ENCODE measurements at regions not wholly inside any gene's neighbourhood (a gene's known extent, or its start where the extent isn't known, plus 50 kb on each side); places are given as distances from the start of the nearest gene placed in this dataset.

GRCh38 chr9:80235752-80236151, 664.0 kb downstream of the TLE4 start:
- no peak overlapping the region for H3K27ac ChIP-seq (ENCODE audit: low read length)
- TF ChIP-seq EZH2 (optimal IDR thresholded peaks at IDR 0.05; ENCODE audit: low read depth, low read length) (no peak), EZH2phosphoT487 (IDR thresholded peaks at IDR 0.05; ENCODE audit: low read length) (no peak)
- TF ChIP-seq, protein P1, sequence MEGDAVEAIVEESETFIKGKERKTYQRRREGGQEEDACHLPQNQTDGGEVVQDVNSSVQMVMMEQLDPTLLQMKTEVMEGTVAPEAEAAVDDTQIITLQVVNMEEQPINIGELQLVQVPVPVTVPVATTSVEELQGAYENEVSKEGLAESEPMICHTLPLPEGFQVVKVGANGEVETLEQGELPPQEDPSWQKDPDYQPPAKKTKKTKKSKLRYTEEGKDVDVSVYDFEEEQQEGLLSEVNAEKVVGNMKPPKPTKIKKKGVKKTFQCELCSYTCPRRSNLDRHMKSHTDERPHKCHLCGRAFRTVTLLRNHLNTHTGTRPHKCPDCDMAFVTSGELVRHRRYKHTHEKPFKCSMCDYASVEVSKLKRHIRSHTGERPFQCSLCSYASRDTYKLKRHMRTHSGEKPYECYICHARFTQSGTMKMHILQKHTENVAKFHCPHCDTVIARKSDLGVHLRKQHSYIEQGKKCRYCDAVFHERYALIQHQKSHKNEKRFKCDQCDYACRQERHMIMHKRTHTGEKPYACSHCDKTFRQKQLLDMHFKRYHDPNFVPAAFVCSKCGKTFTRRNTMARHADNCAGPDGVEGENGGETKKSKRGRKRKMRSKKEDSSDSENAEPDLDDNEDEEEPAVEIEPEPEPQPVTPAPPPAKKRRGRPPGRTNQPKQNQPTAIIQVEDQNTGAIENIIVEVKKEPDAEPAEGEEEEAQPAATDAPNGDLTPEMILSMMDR (IDR thresholded peaks at IDR 0.05; ENCODE audit: low read length): no peak

DNA sequence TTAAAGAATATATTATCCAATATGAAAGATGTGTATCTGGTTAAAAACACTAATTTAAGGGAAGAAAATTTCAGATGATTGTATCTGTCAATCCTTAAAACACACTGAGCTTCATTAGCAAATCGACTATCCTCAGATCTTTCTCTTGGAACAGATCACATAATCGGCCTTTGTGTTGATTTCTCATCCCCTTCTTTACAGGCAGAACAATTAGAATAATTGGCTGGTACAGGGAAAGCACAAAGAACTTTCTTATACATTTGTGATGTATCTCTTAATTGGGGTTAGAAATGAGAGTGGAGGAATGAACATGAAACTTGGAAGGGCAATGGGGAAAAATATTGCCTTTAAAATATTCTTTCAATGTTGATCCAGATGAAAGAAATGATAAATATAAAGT, 662.1 kb downstream of the TLE4 start:
- H3K27ac ChIP-seq (ENCODE audit: low read length): no peak overlapping the region
- no peaks in the 10 kb centered on the region for H3K4me1 ChIP-seq (ENCODE audit: low read length)
- no peaks in the 10 kb centered on the region for H3K79me2 ChIP-seq (ENCODE audit: low read length)
- no peaks in the 10 kb centered on the region for H3F3A ChIP-seq (ENCODE audit: insufficient read depth, low read length)
- no peaks in the 10 kb centered on the region for H3K9me3 ChIP-seq (replicated peaks; ENCODE audit: insufficient read depth, low read length)
- TF ChIP-seq EZH2 (optimal IDR thresholded peaks at IDR 0.05; ENCODE audit: low read depth, low read length): no peak
- TF ChIP-seq, protein P1 (IDR thresholded peaks at IDR 0.05; ENCODE audit: low read length): no peak
- no peak for TF ChIP-seq EZH2phosphoT487 (IDR thresholded peaks at IDR 0.05; ENCODE audit: low read length)
- H3K4me2 ChIP-seq (ENCODE audit: low read depth, low read length): no peak overlapping the region
- no peak overlapping the region for H3K4me3 ChIP-seq (ENCODE audit: low read length)
- H3K9ac ChIP-seq (ENCODE audit: low read length): no peak overlapping the region
- DNase-seq: no peak
- H3K9me2 ChIP-seq (replicated peaks; ENCODE audit: insufficient read depth, low read length): no peaks in the 10 kb centered on the region
- H3K36me3 ChIP-seq (replicated peaks; ENCODE audit: insufficient read depth, low read length): no peaks in the 10 kb centered on the region
- no peaks in the 10 kb centered on the region for H4K20me1 ChIP-seq (ENCODE audit: insufficient read depth, low read length)
- H3K27me3 ChIP-seq (replicated peaks; ENCODE audit: insufficient read depth, low read length): no peaks in the 10 kb centered on the region
- no peak overlapping the region for H2AFZ ChIP-seq (ENCODE audit: low read length)

More at GRCh38 chr9:80235752-80236151, 664.0 kb downstream of the TLE4 start:
- no peaks in the 10 kb centered on the region for H3K9me2 ChIP-seq (replicated peaks; ENCODE audit: insufficient read depth, low read length)
- H3K4me2 ChIP-seq (ENCODE audit: low read depth, low read length): no peak overlapping the region
- H3K4me3 ChIP-seq (ENCODE audit: low read length): no peak overlapping the region
- no peak overlapping the region for H2AFZ ChIP-seq (ENCODE audit: low read length)
- no peaks in the 10 kb centered on the region for H3K4me1 ChIP-seq (ENCODE audit: low read length)
- H3K9ac ChIP-seq (ENCODE audit: low read length): no peak overlapping the region
- no peaks in the 10 kb centered on the region for H3K79me2 ChIP-seq (ENCODE audit: low read length)
- DNase-seq: no peak
- H3K9me3 ChIP-seq (replicated peaks; ENCODE audit: insufficient read depth, low read length): no peaks in the 10 kb centered on the region
- H3F3A ChIP-seq (ENCODE audit: insufficient read depth, low read length): no peaks in the 10 kb centered on the region
- no peaks in the 10 kb centered on the region for H4K20me1 ChIP-seq (ENCODE audit: insufficient read depth, low read length)
- H3K27me3 ChIP-seq (replicated peaks; ENCODE audit: insufficient read depth, low read length): no peaks in the 10 kb centered on the region
- no peaks in the 10 kb centered on the region for H3K36me3 ChIP-seq (replicated peaks; ENCODE audit: insufficient read depth, low read length)

DNA sequence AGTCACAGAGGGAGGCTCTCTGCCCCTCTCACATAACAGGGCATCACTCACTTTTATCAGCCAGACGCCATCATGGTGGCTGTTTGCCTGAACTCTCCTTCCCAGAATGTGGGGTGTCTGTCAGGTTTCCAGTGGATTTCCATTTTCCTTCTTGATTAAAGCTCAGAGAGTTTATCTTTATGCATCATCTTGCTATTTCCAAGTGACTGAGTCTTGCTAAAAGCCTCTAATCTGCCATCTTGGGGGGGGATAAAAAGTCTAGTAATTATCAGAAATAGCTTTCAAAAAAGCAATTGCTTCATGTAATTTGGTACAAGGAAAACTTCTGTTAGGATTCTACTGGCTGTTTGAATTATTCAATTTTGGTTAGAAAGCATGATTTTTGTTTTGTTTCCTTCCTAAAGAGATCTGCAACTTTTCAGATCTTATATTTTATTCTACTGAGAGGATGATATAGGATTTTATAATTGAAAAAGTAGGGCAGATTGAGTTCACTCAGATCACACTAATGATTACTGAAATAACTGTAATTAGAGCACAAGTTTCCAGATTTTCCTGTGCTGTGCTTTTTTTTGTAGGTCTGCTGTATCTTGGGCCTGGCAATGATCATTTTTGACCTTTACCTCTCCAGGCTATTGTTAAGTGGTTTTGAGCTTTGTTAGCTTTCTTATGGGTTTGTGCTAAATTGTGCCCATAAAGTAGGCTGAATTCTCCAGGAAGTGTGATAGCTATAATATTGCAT, 661.5 kb downstream of the TLE4 start:
- TF ChIP-seq EZH2phosphoT487 (IDR thresholded peaks at IDR 0.05; ENCODE audit: low read length): no peak
- TF ChIP-seq, protein P1 (IDR thresholded peaks at IDR 0.05; ENCODE audit: low read length): no peak
- no peak for TF ChIP-seq EZH2 (optimal IDR thresholded peaks at IDR 0.05; ENCODE audit: low read depth, low read length)
- no peaks in the 10 kb centered on the region for H3K36me3 ChIP-seq (replicated peaks; ENCODE audit: insufficient read depth, low read length)
- H2AFZ ChIP-seq (ENCODE audit: low read length): no peak overlapping the region
- H3K9me3 ChIP-seq (replicated peaks; ENCODE audit: insufficient read depth, low read length): no peaks in the 10 kb centered on the region
- no peak for DNase-seq
- H3F3A ChIP-seq (ENCODE audit: insufficient read depth, low read length): no peaks in the 10 kb centered on the region
- no peak overlapping the region for H3K4me3 ChIP-seq (ENCODE audit: low read length)
- H4K20me1 ChIP-seq (ENCODE audit: insufficient read depth, low read length): no peaks in the 10 kb centered on the region
- H3K9ac ChIP-seq (ENCODE audit: low read length): no peak overlapping the region
- no peaks in the 10 kb centered on the region for H3K4me1 ChIP-seq (ENCODE audit: low read length)
- no peak overlapping the region for H3K27ac ChIP-seq (ENCODE audit: low read length)
- no peaks in the 10 kb centered on the region for H3K79me2 ChIP-seq (ENCODE audit: low read length)
- no peaks in the 10 kb centered on the region for H3K9me2 ChIP-seq (replicated peaks; ENCODE audit: insufficient read depth, low read length)
- H3K4me2 ChIP-seq (ENCODE audit: low read depth, low read length): no peak overlapping the region
- H3K27me3 ChIP-seq (replicated peaks; ENCODE audit: insufficient read depth, low read length): no peaks in the 10 kb centered on the region
